Mucosa of rectum (tissue), 2 donors: ENCODE measurements at regions not wholly inside any gene's neighbourhood (a gene's known extent, or its start where the extent isn't known, plus 50 kb on each side); places are given as distances from the start of the nearest gene placed in this dataset.

Source experiments
- H3K27ac ChIP-seq, 2 donors: one replicate each; pipeline ENCODE4 v1.7.0; 2013; ENCODE audit warnings: inconsistent platforms in 2 of 2, low read depth in 2 of 2, low read length in 2 of 2
- H3K27me3 ChIP-seq, 2 donors: one replicate each; pipeline ENCODE4 v1.7.0; 2013; ENCODE audit warnings: low read length in 2 of 2; ENCODE audit not compliant: control insufficient read depth in 2 of 2, insufficient read depth in 2 of 2
- H3K36me3 ChIP-seq, 2 donors: one replicate each; pipeline ENCODE4 v1.7.0; 2013; ENCODE audit warnings: low read length in 2 of 2; ENCODE audit not compliant: control insufficient read depth in 2 of 2, insufficient read depth in 2 of 2
- H3K4me1 ChIP-seq, 2 donors: one replicate each; pipeline ENCODE4 v1.7.0; 2013; ENCODE audit warnings: low read length in 2 of 2, mild to moderate bottlenecking in 1 of 2; ENCODE audit not compliant: control insufficient read depth in 2 of 2, insufficient read depth in 2 of 2
- H3K4me3 ChIP-seq, 2 donors: one replicate each; pipeline ENCODE4 v1.7.0; 2013; ENCODE audit warnings: low read length in 2 of 2
- H3K9ac ChIP-seq, 2 donors: one replicate each; pipeline ENCODE4 v1.7.0; 2013; ENCODE audit warnings: low read length in 2 of 2, low read depth in 1 of 2, mild to moderate bottlenecking in 1 of 2
- H3K9me3 ChIP-seq, 2 donors: one replicate each; pipeline ENCODE4 v1.7.0; 2013; ENCODE audit warnings: low read length in 2 of 2; ENCODE audit not compliant: control insufficient read depth in 2 of 2
- donor health status: healthy.
- donor health status: Normal muscosa, but diverticular disease.

DNA sequence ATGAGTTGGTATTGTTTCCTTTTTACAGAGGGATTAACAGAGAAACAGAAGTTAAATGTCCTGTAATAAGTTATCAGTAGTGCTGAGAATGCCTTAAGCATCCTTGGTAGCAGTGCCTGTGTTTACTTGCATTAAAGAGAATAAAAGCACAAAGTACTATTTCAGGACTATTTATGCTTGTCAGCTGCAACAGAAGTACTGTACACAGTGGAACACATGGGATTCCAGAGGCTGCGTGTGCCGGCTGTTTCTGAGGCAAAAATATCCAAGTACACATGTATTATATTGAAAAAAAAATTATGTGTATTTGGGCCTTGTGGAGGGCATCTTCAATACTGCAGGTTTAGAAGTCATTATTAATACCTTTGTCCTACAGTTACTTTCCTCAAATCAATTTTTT lies 58.2 kb upstream of the ACTBL2 start:
- no peaks in the 10 kb centered on the region for H3K36me3 ChIP-seq
- no peak overlapping the region for H3K9ac ChIP-seq
- no peak overlapping the region for H3K4me3 ChIP-seq
- no peaks in the 10 kb centered on the region for H3K27me3 ChIP-seq
- no peaks in the 10 kb centered on the region for H3K4me1 ChIP-seq
- H3K9me3 ChIP-seq, result no peaks in the 10 kb centered on the region
- no peak overlapping the region for H3K27ac ChIP-seq

DNA sequence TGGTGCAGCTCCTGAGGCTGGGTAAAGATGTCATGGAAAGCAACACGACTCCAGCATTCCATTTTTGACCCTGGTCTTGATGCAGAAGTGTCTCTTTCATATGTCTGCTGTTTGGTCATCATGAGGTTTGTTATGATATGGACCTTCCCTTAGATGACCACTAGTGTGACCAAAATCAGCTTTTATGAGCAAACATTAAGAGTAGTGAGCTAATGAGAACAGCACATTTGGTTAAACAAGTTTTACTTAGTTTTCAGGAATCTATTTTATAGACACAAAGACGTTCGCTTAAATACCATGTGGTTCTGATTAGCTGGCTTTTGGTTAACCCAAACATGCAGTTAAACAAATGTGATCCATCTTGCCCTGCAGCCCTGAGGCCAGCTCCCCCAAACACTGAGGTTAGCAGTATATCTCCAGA lies 56.7 kb upstream of the ACTBL2 start:
- Histone ChIP-seq H3K9me3 (no peaks in the 10 kb centered on the region), H3K4me3 (no peak overlapping the region), H3K4me1 (no peaks in the 10 kb centered on the region), H3K9ac (no peak overlapping the region), H3K27ac (no peak overlapping the region), H3K27me3 (no peaks in the 10 kb centered on the region), H3K36me3 (no peaks in the 10 kb centered on the region)

DNA sequence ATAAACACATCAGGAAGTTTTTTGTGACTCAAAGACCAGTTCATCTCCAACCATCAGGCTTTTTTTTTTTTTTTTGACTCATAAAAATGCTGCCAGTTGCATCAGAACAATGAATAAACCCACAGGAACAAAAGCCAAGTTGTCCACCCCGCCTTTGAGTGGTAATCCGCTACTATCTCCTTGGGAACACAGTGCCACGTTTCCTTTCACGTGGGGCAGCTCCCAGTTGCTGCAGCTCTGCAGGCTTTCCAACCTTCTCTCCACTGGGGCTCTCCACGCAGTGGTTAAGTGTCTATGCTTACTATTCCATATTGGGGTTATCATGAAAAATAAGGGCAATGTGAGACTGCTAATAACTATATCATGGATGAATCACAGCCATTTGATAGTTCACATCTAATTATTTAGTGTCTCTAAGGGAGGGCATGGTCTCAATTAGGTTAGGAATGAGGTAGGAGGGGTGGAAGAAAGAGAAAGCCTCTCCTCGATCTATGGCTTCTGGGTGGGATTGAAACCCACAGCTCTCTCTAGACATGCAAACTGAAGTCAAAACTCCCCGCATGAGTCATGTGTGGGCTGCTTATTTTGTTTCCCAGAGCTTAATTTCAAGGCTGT lies 55.8 kb upstream of the ACTBL2 start:
- no peaks in the 10 kb centered on the region for H3K27me3 ChIP-seq
- no peak overlapping the region for H3K4me3 ChIP-seq
- no peaks in the 10 kb centered on the region for H3K36me3 ChIP-seq
- no peaks in the 10 kb centered on the region for H3K4me1 ChIP-seq
- H3K27ac ChIP-seq, result no peak overlapping the region
- H3K9ac ChIP-seq, result no peak overlapping the region
- no peaks in the 10 kb centered on the region for H3K9me3 ChIP-seq

DNA sequence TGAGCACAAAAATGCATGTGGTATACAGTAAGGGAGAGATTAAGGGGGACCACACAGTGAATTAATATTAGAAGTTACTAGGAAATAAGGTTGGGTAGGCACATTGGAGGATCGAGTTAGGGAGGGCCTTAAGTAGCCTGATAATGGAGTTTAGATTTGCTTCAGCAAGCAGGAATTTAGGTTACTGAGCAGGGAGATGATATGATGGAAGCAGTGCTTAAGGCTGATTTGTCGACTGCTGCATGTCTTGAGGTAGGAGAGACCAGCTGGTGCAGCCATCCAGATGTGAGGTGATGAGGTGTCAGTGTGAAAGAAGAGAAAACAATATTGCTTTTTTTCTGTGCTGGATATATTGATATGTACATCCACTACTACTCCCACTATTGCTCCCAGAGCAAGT lies 55.2 kb upstream of the ACTBL2 start:
- Histone ChIP-seq H3K27me3 (no peaks in the 10 kb centered on the region), H3K4me1 (no peaks in the 10 kb centered on the region), H3K9ac (no peak overlapping the region), H3K4me3 (no peak overlapping the region), H3K36me3 (no peaks in the 10 kb centered on the region), H3K27ac (no peak overlapping the region), H3K9me3 (no peaks in the 10 kb centered on the region)

DNA sequence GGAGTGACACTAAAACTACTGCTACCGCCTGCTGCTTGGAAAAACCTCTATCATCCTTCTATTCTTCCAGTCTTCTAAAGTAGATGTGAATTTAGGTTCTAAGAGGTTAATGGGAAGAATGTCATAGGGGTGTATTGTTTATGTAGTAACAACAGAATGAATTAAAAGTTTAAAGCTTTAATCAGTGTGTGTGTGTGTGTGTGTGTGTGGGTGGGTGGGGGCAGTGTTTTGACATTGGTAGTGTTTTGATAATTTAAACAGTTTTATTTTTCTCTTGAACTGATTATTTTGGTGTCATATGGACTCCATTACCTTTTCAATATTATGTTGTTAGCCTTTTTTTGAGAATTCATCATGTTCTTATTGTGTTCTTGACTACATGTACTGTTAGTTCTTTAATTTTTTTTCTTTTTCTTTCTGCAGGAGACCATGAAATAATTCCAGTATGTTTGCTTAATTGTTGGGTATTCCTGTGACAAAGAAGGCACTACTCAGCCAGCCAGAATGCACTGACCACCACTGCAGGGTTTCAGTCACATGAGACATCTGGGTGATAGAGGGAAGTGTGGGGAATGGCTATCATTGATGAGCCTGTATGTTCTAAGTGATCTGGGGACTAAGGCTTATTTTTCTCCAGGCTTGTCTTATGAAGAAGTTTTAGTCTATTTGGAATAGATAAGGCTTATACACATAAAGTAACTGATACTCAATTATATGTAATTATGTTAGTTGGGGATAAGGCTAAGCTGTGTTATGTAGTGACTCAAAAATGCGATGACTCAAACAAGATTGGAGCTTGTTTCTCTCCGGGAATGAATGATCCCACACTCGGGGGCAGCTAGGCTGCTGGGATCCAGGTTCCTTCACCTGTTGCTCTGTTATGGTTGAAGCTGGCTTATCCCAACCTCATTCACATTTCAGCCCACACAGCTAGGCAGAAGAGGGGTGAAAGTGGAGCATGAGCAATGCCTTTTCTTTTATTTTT lies 50.2 kb upstream of the ACTBL2 start:
- Histone ChIP-seq H3K27me3 (no peaks in the 10 kb centered on the region), H3K9me3 (no peaks in the 10 kb centered on the region), H3K4me1 (no peaks in the 10 kb centered on the region), H3K9ac (no peak overlapping the region), H3K4me3 (no peak overlapping the region), H3K36me3 (no peaks in the 10 kb centered on the region), H3K27ac (no peak overlapping the region)
